K562 (cell line): ENCODE measurements at regions not wholly inside any gene's neighbourhood (a gene's known extent, or its start where the extent isn't known, plus 50 kb on each side); places are given as distances from the start of the nearest gene placed in this dataset.

ENCODE experiments used
- CGGBP1 ChIP-seq: fragments of 250-450 bp; sonication (Bioruptor Pico); IDR thresholded peaks from 2 replicates; pipeline ENCODE4 v1.9.0; 2021; ENCODE audit warnings: mild to moderate bottlenecking
- HDAC6 ChIP-seq: IDR thresholded peaks from 2 replicates; pipeline ENCODE4 v1.6.1; 2012; ENCODE audit warnings: low read depth, mild to moderate bottlenecking, control low read depth, inconsistent platforms, low read length, moderate library complexity

DNA sequence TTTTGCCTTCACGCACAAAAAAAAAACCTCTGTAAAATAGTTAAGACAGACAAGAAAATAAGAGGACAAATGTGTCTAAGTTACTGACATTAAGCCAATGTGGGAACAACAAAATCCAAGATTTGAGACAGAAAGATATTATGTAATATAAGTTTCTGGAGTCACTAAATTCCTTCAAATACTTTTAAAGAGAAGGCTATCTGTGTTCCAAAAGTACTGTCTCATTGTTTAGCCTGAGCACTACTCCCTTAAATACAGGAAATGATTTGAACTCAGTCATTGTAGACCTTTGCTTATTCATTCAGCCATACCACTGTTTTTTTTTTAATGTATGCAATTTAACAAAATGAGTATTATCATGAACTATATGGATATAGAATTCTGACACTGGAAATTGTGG, 82.7 kb upstream of the KITLG start:
- TF ChIP-seq CGGBP1 (no peak), HDAC6 (no peak)
